ENCODE measurements at regions not wholly inside any gene's neighbourhood (a gene's known extent, or its start where the extent isn't known, plus 50 kb on each side); places are given as distances from the start of the nearest gene placed in this dataset.

- TF ChIP-seq CTCF (IDR thresholded peaks at IDR 0.05) (no peak), POLR2A (IDR thresholded peaks at IDR 0.05) (no peak)
Observed at GRCh38 chr14:87184180-87184579, 808.8 kb downstream of the GALC start.
